ENCODE measurements at regions not wholly inside any gene's neighbourhood (a gene's known extent, or its start where the extent isn't known, plus 50 kb on each side); places are given as distances from the start of the nearest gene placed in this dataset.

DNA sequence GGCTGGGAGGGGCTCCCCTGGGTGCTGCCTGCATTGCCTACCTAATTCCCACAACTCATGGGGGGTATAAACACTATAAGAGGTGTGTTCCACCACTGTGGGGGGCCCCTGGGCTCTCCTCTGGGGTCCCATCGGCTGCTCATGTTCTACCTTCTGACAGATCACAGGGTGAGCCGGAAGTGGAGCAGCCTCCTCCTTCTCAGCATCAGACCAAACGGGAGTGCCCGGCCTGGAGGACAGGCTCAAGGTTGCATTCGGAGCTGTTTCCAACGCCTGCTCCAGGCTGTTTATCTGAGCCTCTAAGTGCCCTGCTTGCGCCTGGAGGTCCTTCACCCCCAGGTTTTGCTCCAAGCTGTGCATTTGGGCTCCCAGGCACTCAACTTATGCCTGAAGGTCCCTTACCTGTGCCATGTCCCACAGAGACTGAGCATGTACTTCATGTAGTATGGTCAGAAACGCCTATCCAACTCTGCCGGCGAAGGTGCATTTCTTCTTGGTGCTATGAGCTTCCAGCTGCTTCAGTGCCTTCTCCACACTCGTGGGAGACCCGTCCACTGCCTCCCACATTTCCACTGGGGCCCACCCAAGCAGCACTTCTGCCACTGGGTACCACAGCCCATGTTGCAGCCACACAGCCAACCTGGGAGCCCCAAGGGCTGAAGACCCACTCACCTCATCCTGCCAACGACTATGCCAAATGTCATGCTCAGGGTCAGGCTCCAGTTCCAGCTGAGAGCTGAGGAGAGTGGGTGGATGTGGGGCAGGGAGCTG, 232.1 kb downstream of the IGSF11 start:
- TF ChIP-seq, protein P1, sequence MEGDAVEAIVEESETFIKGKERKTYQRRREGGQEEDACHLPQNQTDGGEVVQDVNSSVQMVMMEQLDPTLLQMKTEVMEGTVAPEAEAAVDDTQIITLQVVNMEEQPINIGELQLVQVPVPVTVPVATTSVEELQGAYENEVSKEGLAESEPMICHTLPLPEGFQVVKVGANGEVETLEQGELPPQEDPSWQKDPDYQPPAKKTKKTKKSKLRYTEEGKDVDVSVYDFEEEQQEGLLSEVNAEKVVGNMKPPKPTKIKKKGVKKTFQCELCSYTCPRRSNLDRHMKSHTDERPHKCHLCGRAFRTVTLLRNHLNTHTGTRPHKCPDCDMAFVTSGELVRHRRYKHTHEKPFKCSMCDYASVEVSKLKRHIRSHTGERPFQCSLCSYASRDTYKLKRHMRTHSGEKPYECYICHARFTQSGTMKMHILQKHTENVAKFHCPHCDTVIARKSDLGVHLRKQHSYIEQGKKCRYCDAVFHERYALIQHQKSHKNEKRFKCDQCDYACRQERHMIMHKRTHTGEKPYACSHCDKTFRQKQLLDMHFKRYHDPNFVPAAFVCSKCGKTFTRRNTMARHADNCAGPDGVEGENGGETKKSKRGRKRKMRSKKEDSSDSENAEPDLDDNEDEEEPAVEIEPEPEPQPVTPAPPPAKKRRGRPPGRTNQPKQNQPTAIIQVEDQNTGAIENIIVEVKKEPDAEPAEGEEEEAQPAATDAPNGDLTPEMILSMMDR (IDR thresholded peaks at IDR 0.05; ENCODE audit: insufficient read depth, low read depth, low read length) = no peak
- TF ChIP-seq EZH2 (IDR thresholded peaks at IDR 0.05; ENCODE audit: insufficient read depth, low read length) = no peak

All from astrocyte (in vitro differentiated cells and primary cell).